ENCODE measurements at regions not wholly inside any gene's neighbourhood (a gene's known extent, or its start where the extent isn't known, plus 50 kb on each side); places are given as distances from the start of the nearest gene placed in this dataset.

DNA sequence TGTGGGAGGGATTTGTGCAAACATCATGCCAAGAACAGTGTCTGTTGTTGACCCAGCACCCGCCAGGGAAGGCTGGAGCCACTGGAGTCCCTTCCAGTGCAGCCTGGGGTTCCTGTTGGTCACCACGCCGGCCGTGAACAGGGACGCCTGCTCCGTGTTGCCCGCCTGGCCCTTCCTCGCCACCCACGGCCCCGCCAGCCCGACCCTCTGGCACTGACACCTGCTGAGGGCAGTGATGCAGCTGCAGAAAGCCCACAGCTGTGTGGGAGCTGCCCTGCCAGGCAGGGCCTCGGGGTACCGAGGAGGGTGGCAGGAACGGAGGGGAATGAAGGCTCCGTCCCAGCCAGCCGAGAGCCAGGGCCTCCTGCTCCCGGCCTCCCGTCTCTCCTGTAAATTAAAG is 75.5 kb upstream of the SLCO4A1 start:
- Histone ChIP-seq H3K27me3 (ENCODE audit: control insufficient read depth, insufficient read depth, low read length) (no peaks in the 10 kb centered on the region), H3K4me3 (ENCODE audit: low read length) (no peak overlapping the region), H3K4me1 (ENCODE audit: control insufficient read depth, low read depth, low read length) (no peaks in the 10 kb centered on the region), H3K27ac (ENCODE audit: low read length) (no peak overlapping the region), H3K9me3 (ENCODE audit: control insufficient read depth, low read depth, low read length) (no peaks in the 10 kb centered on the region), H3K36me3 (ENCODE audit: control insufficient read depth, low read depth, low read length) (no peaks in the 10 kb centered on the region), H3K9ac (ENCODE audit: low read length) (no peak overlapping the region)

DNA sequence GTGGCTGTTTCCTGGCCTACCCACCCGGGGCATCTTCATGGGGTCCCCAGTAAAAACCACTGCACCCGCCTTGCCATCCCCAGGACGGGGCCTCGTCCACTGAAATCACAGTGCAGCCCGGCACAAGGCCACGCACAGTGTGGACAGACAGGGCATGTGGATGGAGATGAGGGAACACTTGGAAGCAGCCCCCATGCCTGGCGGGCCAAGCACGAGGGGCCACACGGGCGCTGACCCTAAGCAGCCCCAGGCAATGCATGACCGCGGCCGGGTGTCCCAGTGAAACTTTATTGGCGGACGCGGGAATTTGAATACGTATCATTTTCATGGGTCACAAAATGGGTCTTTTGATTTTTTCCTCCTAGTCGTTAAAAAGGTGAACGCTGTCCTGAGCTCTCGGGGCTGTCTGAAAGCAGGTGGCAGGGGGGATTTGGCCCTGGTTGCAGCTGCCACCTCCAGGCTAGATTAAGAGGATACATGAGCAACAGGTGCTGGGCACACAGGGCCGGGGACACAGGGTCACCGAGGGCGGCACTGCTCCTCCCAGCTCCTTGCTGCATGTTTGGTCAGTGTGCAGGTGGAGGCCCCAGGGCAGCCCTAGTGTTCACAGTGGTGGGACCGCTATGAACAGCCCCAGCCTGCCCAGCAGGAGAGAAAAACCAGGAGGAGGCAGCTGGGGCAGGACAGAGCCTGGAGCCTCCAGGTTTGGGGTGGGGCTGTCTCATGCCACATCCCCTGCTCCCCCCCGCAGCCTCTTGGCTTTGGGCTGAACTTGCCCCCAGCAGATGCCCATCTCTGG is 74.9 kb upstream of the SLCO4A1 start:
- no peaks in the 10 kb centered on the region for H3K9me3 ChIP-seq (ENCODE audit: control insufficient read depth, low read depth, low read length)
- no peaks in the 10 kb centered on the region for H3K4me1 ChIP-seq (ENCODE audit: control insufficient read depth, low read depth, low read length)
- H3K27me3 ChIP-seq (ENCODE audit: control insufficient read depth, insufficient read depth, low read length): no peaks in the 10 kb centered on the region
- no peaks in the 10 kb centered on the region for H3K36me3 ChIP-seq (ENCODE audit: control insufficient read depth, low read depth, low read length)
- no peak overlapping the region for H3K9ac ChIP-seq (ENCODE audit: low read length)
- H3K27ac ChIP-seq (ENCODE audit: low read length): no peak overlapping the region
- H3K4me3 ChIP-seq (ENCODE audit: low read length): no peak overlapping the region

DNA sequence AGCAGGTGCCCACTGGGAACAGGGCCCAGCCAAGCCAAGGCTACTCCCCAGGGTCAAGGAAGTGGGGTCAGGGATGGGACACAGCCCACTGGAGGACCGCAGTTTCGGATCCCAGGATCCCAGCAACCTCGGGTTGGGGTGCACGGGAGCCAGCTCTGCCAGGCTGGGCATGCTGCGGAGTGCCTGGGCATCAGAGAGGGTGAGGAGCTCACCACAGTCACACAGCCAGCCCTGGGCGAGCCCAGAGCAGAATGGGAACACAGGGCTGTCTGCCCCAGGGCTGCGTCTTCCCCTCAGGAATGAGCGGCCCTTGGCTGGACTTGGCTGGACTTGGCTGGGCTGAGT is 74.3 kb upstream of the SLCO4A1 start:
- Histone ChIP-seq H3K9me3 (ENCODE audit: control insufficient read depth, low read depth, low read length) (no peaks in the 10 kb centered on the region), H3K4me1 (ENCODE audit: control insufficient read depth, low read depth, low read length) (no peaks in the 10 kb centered on the region), H3K27me3 (ENCODE audit: control insufficient read depth, insufficient read depth, low read length) (no peaks in the 10 kb centered on the region), H3K27ac (ENCODE audit: low read length) (no peak overlapping the region), H3K4me3 (ENCODE audit: low read length) (no peak overlapping the region), H3K36me3 (ENCODE audit: control insufficient read depth, low read depth, low read length) (no peaks in the 10 kb centered on the region), H3K9ac (ENCODE audit: low read length) (no peak overlapping the region)

DNA sequence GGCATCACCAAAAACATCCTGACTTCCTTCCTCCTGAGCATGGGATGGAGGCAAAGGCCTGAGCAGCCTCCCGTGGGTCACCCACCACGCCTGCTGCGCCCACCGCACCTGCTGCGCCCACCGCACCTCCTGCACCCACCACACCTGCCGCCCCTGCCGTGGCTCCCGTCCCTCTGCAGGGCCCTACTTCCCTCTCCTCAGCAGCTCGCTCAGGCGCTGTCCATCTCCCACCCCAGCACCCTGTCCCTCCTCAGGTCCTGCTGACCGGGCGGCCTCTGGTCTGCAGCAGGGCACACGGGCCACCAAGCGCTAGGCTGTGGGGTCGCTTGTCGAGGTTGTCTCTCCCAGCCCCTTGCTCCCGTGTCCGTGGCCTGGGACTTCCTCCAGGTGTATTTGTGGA is 72.7 kb upstream of the SLCO4A1 start:
- Histone ChIP-seq H3K9ac (ENCODE audit: low read length) (no peak overlapping the region), H3K4me3 (ENCODE audit: low read length) (no peak overlapping the region), H3K4me1 (ENCODE audit: control insufficient read depth, low read depth, low read length) (no peaks in the 10 kb centered on the region), H3K9me3 (ENCODE audit: control insufficient read depth, low read depth, low read length) (no peaks in the 10 kb centered on the region), H3K36me3 (ENCODE audit: control insufficient read depth, low read depth, low read length) (no peaks in the 10 kb centered on the region), H3K27ac (ENCODE audit: low read length) (no peak overlapping the region), H3K27me3 (ENCODE audit: control insufficient read depth, insufficient read depth, low read length) (no peaks in the 10 kb centered on the region)

DNA sequence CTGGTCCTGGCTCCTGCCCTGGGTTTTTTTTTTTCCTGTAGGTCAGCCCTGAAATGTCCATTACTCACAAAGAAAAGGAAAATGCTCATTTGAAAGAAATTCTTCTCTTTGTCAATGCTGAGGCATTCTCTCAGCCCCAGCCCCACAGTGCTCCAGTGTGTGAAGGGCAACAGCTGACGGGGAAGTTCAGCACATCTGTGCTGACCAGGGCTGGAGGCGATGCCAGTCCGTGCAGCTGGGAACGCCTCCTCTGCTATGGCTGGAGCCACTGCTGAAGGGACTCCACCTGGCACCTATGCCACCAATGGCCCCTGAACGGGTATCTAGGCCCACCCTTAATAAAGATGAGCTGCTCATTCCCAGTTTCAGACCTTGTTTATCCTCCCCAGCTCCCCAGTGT is 71.9 kb upstream of the SLCO4A1 start:
- Histone ChIP-seq H3K9ac (ENCODE audit: low read length) (no peak overlapping the region), H3K27ac (ENCODE audit: low read length) (no peak overlapping the region), H3K9me3 (ENCODE audit: control insufficient read depth, low read depth, low read length) (no peaks in the 10 kb centered on the region), H3K36me3 (ENCODE audit: control insufficient read depth, low read depth, low read length) (no peaks in the 10 kb centered on the region), H3K27me3 (ENCODE audit: control insufficient read depth, insufficient read depth, low read length) (no peaks in the 10 kb centered on the region), H3K4me1 (ENCODE audit: control insufficient read depth, low read depth, low read length) (no peaks in the 10 kb centered on the region), H3K4me3 (ENCODE audit: low read length) (no peak overlapping the region)

DNA sequence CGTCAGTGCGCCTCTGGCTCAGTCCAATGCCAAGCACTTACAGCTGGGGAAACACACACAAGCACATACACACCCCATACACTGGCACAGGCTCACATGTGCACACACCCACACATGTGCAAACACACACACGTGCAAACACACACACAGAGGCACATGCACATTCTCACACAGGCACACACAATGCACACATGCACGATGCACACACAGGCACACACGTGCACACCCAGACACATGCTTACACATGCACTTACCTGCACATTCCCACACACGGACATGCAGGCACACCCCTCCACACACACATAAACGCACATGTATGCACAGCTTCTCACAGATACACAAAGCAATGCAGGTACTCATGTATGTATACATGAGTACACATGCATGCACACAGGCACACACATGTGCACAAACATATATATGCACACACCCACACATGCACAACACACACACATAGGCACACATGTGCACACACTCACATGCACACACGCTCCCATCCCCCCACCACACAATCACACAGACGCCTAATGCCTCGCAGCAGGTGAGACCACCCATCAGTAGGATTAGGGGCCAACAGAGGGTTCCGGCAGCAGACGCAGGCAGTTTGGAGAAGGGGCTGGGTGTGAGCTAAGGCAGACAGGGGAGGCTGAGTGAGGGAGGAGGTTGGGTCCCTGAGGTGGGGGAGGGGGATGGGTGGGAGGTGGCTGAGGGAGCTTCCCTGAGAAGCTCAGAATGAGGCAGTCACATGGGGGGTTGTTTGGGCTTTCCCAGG is 71.2 kb upstream of the SLCO4A1 start:
- no peaks in the 10 kb centered on the region for H3K36me3 ChIP-seq (ENCODE audit: control insufficient read depth, low read depth, low read length)
- no peaks in the 10 kb centered on the region for H3K4me1 ChIP-seq (ENCODE audit: control insufficient read depth, low read depth, low read length)
- H3K9ac ChIP-seq (ENCODE audit: low read length): no peak overlapping the region
- H3K4me3 ChIP-seq (ENCODE audit: low read length): no peak overlapping the region
- H3K27ac ChIP-seq (ENCODE audit: low read length): no peak overlapping the region
- no peaks in the 10 kb centered on the region for H3K27me3 ChIP-seq (ENCODE audit: control insufficient read depth, insufficient read depth, low read length)
- H3K9me3 ChIP-seq (ENCODE audit: control insufficient read depth, low read depth, low read length): no peaks in the 10 kb centered on the region

DNA sequence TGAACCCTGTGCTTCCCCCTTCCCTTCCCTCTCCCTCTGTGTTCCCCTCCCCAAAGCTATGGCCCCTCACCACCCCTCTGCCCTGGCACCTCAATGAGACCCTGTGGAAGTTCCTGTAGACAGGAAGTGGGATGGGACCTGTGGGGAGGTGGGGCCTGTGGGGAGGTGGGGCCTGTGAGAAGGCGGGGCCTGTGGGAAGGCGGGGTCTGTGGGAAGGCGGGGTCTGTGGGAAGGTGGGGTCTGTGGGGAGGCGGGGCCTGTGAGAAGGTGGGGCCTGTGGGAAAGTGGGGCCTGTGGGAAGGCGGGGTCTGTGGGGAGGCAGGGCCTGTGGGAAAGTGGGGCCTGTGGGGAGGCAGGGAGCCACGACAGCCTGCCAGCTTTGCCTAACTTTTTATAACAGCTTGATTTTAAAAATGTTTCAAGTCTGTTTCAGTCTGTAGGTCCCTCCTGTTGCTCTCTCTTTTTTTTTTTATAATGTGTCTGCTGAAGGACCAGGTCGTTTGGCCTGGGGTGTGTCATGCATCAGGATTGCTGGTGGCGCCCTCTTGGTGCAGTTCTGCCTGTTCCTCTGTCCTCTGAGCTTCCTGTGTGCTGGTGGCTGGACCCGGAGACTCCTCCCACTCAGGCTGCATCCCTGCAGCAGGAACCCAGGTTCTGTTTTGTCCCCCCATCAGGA is 70.5 kb upstream of the SLCO4A1 start:
- Histone ChIP-seq H3K27ac (ENCODE audit: low read length) (no peak overlapping the region), H3K4me1 (ENCODE audit: control insufficient read depth, low read depth, low read length) (no peaks in the 10 kb centered on the region), H3K9me3 (ENCODE audit: control insufficient read depth, low read depth, low read length) (no peaks in the 10 kb centered on the region), H3K36me3 (ENCODE audit: control insufficient read depth, low read depth, low read length) (no peaks in the 10 kb centered on the region), H3K9ac (ENCODE audit: low read length) (no peak overlapping the region), H3K27me3 (ENCODE audit: control insufficient read depth, insufficient read depth, low read length) (no peaks in the 10 kb centered on the region), H3K4me3 (ENCODE audit: low read length) (no peak overlapping the region)

DNA sequence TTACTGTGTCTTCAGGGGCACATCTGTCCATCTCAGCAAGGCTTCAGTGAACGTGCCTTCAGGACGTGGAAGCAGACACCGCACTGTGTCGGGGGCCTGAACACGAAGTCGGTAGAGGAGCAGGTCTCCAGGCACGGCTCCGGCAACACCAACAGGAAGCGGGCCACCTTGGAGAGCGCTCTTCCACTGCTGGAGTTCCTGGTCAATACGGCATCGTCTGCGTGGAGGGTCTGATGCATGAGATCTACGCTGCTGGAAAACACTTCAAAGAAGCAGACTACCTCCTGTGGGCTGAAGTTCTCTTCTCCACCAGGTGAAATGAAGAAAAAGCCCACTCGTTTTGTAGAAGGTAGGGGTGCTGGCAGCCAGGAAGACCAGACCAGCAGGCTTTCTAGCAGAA is 69.3 kb upstream of the SLCO4A1 start:
- no peaks in the 10 kb centered on the region for H3K9me3 ChIP-seq (ENCODE audit: control insufficient read depth, low read depth, low read length)
- no peak overlapping the region for H3K27ac ChIP-seq (ENCODE audit: low read length)
- H3K4me1 ChIP-seq (ENCODE audit: control insufficient read depth, low read depth, low read length): no peaks in the 10 kb centered on the region
- no peak overlapping the region for H3K4me3 ChIP-seq (ENCODE audit: low read length)
- no peaks in the 10 kb centered on the region for H3K27me3 ChIP-seq (ENCODE audit: control insufficient read depth, insufficient read depth, low read length)
- H3K9ac ChIP-seq (ENCODE audit: low read length): no peak overlapping the region
- H3K36me3 ChIP-seq (ENCODE audit: control insufficient read depth, low read depth, low read length): no peaks in the 10 kb centered on the region

DNA sequence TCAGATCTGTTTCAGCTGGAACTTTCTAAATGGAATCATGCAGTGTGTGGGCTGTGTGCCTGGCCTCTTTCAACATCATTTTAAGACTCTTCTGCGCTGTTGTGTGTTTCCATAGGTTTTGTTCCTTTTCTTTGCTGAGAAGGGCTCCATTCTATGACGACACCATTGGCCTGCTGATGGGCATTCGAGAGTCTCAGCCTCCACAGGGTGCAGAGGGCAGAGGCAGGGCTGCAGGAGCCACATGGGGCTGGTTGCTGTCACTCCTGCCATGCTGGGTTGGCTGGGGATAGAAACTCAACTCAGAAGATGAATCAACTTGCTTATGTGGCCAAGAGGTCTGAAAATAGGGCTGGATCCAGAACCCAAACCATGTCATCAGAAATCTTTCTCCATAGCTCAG is 68.5 kb upstream of the SLCO4A1 start:
- no peak overlapping the region for H3K9ac ChIP-seq (ENCODE audit: low read length)
- no peaks in the 10 kb centered on the region for H3K27me3 ChIP-seq (ENCODE audit: control insufficient read depth, insufficient read depth, low read length)

DNA sequence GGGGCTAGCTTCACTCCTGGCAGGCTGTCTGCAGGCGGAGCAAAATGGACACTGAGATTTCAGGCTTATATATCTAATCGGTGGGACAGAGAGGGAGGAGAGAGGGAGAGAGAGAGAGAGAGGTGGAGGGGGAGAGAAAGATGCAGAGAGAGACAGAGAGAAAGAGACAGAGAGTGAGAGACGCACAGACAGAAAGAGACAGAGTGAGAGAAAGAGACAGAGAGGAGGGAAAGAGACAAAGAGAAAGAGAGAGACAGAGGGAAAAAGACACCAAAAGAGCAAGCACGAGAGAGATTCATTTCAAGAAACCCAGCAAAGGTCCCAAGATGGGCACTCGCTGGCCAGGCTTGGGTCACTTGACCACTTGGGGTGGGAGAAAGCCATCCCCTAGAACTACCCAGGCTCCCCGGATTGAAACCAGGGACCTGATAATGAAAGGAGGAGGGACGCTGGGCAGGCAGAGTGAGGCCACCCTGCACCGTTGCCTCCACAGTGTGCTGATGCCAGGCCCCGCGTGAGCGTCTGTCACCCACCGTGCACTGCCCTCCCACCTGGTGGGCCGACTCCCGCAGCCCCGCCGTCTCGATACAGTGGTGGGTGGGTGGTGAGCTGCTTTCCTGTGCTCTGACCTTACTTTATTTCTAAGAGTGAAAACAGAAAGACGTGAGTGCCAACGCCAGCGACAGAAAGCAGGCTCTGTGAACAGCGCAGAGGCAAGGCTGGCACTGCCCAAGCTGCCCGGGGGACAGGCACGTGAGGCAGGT is 67.9 kb upstream of the SLCO4A1 start:
- Histone ChIP-seq H3K9me3 (ENCODE audit: control insufficient read depth, low read depth, low read length) (no peaks in the 10 kb centered on the region), H3K36me3 (ENCODE audit: control insufficient read depth, low read depth, low read length) (no peaks in the 10 kb centered on the region), H3K4me3 (ENCODE audit: low read length) (no peak overlapping the region), H3K27ac (ENCODE audit: low read length) (no peak overlapping the region), H3K4me1 (ENCODE audit: control insufficient read depth, low read depth, low read length) (no peaks in the 10 kb centered on the region), H3K9ac (ENCODE audit: low read length) (no peak overlapping the region), H3K27me3 (ENCODE audit: control insufficient read depth, insufficient read depth, low read length) (no peaks in the 10 kb centered on the region)

More for the DNA sequence above, 68.5 kb upstream of the SLCO4A1 start:
- H3K4me1 ChIP-seq (ENCODE audit: control insufficient read depth, low read depth, low read length): no peaks in the 10 kb centered on the region
- H3K9me3 ChIP-seq (ENCODE audit: control insufficient read depth, low read depth, low read length): no peaks in the 10 kb centered on the region
- H3K36me3 ChIP-seq (ENCODE audit: control insufficient read depth, low read depth, low read length): no peaks in the 10 kb centered on the region
- H3K4me3 ChIP-seq (ENCODE audit: low read length): no peak overlapping the region
- H3K27ac ChIP-seq (ENCODE audit: low read length): no peak overlapping the region

DNA sequence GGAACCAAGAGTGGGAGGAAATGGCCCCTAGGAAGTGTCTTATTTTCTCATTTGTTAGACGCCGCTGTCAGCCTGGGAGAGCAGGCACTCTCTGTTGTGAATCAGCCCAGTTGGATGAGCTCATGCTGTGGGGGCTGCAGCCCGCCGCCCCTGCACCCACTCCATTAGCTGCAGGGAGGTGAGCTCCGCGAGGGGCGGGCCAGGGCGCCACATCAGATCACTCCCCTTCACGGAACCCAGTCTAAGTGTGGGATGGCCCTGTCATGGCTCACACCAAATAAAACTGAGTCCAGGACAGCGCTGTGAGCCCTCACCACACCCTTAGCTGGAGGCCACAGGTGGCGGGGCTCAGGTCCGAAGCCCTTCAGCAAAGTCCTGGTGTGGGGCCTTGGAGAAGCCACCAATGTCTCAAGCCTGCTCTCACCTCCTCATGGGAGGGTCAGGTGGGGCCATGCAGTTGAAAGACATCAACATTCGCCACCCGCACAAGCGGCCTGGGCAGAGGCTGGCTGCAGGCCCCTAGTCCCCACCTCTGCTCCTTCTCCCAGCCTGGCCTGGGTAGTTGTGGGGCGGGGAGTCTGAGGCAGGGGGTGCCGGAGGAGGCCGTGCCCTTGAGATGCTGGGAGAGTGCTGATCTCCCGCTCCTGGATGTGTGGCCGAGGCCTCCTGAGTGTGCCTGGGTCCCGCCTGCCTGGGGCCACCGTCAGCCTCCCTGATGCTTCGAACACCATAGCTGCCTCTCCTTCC is 66.2 kb upstream of the SLCO4A1 start:
- H3K4me3 ChIP-seq (ENCODE audit: low read length): no peak overlapping the region
- no peaks in the 10 kb centered on the region for H3K4me1 ChIP-seq (ENCODE audit: control insufficient read depth, low read depth, low read length)
- no peaks in the 10 kb centered on the region for H3K9me3 ChIP-seq (ENCODE audit: control insufficient read depth, low read depth, low read length)
- H3K9ac ChIP-seq (ENCODE audit: low read length): no peak overlapping the region
- H3K27ac ChIP-seq (ENCODE audit: low read length): no peak overlapping the region
- H3K27me3 ChIP-seq (ENCODE audit: control insufficient read depth, insufficient read depth, low read length): no peaks in the 10 kb centered on the region
- no peaks in the 10 kb centered on the region for H3K36me3 ChIP-seq (ENCODE audit: control insufficient read depth, low read depth, low read length)
